GM21423 (cell line): ENCODE measurements at regions not wholly inside any gene's neighbourhood (a gene's known extent, or its start where the extent isn't known, plus 50 kb on each side); places are given as distances from the start of the nearest gene placed in this dataset.

Source experiments
- ATAC-seq: cut with Tn5 transposase; IDR thresholded peaks from one replicate; pipeline ENCODE4 v1.9.1; 2021; ENCODE audit warnings: mild to moderate bottlenecking, moderate library complexity; ENCODE audit not compliant: unreplicated experiment

- ATAC-seq, result no peak
Observed at GRCh38 chr3:30069056-30069455, 537.3 kb upstream of the TGFBR2 start.

GRCh38 chr3:30073040-30073439 lies 533.4 kb upstream of the TGFBR2 start:
- no peak for ATAC-seq

DNA sequence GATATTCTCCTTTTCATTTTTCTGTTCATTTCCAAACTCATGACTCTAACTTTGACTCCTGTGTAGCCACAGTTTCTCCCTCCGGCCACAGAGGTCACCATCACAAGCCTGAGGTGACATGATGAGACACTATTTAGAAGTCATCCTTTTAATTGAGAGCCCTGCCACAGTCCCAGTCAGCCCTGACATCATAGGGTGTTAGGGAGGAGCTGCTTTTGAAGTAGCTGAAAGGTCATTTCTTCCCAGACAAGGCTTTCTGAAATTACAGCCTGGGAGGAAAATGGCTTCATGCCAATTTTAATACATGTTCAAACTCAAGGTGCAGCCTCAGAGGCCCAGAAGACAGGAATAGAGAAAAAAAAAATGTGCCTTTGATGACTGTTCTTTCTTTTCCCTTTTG lies 532.8 kb upstream of the TGFBR2 start:
- no peak for ATAC-seq

- no peak for ATAC-seq
Observed at GRCh38 chr3:30075514-30075913, 530.9 kb upstream of the TGFBR2 start.

DNA sequence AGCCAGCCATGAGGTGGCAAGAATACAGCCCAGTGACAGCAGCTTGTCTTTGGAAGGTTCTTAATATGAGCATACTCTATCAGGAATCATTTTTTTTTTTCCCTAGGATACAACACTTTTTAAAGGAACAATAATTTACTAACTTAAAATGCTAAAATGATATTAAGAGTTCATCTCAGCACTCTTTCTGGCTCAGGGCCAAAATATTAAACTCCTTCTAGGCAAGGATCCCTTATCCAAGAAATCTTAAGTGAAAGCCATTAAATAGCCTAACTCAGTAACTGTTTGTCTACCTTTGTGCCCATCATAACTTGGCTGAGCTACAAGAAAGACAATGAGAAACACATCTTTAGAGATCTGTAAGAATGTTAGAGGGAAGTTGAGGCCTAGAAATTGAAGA lies 529.5 kb upstream of the TGFBR2 start:
- no peak for ATAC-seq

GRCh38 chr3:30077746-30078145 lies 528.7 kb upstream of the TGFBR2 start:
- no peak for ATAC-seq

DNA sequence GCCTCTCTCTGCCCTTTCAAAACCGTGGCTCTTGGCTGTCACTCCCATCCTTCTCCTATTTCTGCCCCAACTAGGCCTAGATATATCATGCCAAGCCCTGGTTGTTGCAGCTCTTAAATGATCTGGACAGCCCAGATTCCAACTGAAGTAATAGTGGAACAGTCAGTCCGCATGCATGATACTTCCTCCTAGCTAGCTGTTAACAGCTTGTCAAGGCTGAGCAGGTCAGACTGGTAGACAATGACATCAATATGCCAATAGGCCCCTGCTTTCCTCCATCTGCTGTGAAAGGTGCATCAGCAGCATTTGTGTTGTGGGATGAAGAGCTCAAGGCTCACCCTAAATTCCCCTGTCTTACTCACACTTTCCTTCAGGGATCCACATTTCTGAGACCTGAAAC lies 527.7 kb upstream of the TGFBR2 start:
- ATAC-seq, result no peak

DNA sequence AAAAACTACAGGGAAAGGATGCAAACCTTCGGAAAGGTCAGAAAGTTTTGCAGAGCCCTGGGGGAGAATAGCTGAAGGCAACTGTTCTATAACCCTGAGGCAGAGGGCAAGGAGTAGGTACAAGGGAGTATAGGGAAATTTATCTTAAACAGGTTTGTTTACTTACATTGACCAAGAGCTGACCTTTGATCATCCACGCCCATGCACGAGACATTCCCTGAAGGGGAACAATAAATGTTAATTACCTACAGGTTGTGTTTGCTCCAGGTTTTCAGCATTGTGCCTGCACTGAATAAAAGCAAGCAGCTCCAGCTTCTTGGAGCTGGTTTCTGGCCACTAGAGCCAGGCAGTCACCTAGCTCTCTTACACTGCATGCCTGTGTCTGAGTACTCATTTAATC lies 524.5 kb upstream of the TGFBR2 start:
- ATAC-seq, result no peak

DNA sequence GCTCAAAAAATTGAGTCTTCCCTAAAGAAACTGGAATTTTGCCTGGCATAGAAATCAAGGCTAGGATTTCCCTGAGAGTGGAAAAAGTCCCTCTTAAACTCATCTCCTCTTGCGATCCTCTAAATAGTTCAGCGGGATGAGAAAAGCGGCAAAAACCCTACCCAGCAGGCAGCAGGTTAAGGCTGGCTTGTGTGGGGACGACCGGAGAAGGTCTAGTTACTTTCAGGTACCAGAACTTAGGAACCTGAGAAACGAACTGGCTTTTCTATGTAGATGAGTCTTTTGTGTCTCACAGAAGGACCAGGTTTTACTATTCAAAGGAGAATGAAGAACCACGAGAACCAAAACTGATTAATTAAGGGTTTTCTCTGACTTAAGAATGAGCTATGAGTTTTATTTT lies 523.7 kb upstream of the TGFBR2 start:
- no peak for ATAC-seq

GRCh38 chr3:30083315-30083714 lies 523.1 kb upstream of the TGFBR2 start:
- no peak for ATAC-seq

DNA sequence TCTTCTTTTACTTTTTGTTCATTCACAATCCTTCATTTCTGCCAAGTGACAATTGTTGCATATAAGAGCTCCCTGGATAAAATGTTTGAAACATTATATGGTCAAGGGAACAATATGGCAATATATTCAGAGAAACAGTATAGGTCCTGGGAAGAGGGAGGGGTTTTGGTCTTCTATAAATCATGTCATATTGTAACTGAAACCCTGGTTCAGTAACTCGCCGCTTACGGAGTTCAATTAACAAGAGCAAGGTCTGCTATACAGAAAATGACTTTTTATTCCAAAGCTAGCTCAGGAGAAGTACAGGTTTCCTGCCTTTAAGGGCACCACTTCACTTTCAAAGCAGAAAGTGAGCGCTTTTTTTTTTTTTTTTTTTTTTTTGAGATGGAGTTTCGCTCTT lies 522.1 kb upstream of the TGFBR2 start:
- no peak for ATAC-seq

- ATAC-seq, result no peak
Observed at GRCh38 chr3:30084971-30085403, 521.4 kb upstream of the TGFBR2 start.

- no peak for ATAC-seq
Observed at GRCh38 chr3:30085486-30085885, 520.9 kb upstream of the TGFBR2 start.

GRCh38 chr3:30091686-30092085 lies 514.7 kb upstream of the TGFBR2 start:
- no peak for ATAC-seq

DNA sequence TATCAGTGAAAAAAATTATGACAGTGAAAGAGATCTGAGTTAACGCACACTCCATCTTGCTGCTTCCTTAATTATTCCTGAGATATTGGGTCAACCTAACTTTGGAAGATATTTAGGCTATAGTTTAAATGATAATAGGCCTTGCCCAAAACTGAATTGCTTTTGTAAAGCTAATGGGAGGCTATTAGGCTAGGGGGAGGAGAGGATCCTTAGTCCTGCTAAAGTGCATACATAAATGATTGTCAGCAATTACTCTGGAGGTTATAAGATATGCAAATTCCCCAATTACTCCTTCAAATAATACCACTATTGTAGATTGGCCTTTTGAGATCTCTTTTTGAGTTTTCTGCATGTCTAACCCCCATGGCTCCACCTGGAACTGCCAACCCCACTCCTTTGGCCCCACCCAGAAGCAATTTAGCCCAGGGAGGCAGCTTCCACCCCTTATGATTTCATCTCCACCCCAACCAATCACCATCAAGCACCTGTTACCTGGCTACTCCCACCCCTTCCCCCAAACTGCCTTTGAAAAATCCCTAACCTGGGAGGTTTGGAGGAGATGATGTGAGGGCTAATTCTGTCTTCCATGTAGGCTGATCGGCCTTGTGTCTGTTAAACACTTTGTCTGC lies 509.3 kb upstream of the TGFBR2 start:
- ATAC-seq, result no peak

DNA sequence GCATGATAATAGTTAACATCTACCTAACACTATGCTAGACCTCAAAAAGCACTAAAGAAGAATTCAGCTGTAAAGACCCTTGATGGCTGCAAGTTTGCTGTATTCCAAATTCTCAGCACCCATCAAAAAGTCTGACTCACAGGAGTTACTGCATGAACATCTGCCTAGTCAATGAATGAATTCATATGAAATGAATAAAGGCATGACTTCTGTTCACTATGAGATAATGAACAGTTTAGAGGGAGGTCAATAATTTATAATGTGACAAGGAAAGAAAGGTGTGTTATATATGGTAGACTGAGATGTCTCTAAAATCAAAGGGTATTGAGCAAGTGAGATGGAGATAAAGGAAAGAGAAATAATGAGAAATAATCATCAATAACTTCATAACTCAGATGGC lies 508.2 kb upstream of the TGFBR2 start:
- no peak for ATAC-seq

DNA sequence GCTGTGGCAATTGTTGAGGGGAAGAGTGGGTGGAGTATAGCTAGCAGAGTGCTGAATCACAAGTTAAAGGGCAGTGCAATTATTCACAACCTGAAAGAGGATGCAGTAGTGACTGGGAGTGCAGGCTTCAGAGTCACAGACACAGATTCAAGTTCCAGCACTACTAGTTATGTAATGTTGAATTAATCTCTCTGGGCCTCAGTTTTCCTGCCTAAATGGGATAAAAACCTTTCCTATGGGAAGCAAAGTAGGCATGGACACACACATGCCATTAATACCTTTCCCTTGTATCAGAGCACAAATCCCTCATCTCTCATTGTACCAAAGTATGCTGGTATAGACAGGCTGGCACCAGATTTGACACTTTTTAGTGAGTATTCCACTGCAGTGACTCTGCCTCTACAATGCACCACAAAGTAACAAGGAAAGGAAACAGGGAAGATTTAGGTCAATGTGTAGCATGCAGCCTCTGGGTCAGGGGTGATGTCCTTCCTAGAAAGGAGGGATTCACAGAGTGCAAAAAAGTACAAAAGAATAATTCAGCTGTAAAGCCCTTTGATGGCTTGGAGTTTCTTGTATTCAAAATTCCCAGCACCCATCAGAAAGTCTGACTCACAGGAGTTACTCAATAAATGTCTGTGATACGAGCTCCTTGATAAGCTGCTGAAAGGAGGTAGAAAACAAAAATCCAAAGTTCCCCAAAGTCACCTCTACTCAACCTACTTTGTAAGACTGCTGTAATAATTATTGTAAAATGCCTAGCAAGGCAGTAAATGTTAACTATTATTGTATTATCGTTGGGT lies 507.5 kb upstream of the TGFBR2 start:
- no peak for ATAC-seq

GRCh38 chr3:30102356-30102755 lies 504.0 kb upstream of the TGFBR2 start:
- no peak for ATAC-seq

DNA sequence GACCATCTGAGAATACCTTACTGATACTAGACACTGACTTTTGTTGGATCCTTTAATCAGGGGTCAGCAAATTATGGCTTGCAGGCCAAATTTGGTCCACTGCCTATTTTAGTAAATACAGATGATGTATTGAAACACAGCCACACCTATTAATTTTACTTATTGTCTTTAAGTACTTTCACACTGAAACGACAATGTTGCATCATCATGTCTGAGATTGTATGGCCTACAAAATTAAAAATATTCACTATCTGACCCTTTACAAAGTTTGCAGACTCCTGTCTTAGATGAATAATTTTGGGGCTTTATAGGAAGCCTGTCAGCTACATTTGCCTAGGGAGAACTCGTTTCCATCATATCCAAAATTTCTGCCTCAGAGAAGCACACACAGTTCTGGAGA lies 503.2 kb upstream of the TGFBR2 start:
- no peak for ATAC-seq

GRCh38 chr3:30107531-30107930 lies 498.9 kb upstream of the TGFBR2 start:
- ATAC-seq, result no peak

DNA sequence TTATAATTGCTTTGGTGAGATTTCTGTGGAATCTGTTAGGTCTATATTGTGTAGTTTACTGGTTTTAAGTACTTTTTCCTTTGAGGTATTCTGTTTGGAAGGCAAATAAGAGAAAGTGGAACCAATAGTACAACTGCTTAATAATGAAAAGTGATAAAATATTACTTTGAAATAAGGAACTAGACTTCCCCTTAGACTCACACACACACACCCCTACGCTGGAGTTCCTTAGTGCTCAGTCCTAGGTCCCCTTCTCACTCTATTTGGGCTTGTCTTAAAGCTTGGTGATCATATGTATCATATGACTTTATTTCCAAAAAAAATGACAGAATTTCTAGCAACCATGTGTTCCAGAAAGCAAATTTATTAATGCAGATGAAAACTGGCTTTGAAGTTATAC lies 494.0 kb upstream of the TGFBR2 start:
- ATAC-seq, result no peak

DNA sequence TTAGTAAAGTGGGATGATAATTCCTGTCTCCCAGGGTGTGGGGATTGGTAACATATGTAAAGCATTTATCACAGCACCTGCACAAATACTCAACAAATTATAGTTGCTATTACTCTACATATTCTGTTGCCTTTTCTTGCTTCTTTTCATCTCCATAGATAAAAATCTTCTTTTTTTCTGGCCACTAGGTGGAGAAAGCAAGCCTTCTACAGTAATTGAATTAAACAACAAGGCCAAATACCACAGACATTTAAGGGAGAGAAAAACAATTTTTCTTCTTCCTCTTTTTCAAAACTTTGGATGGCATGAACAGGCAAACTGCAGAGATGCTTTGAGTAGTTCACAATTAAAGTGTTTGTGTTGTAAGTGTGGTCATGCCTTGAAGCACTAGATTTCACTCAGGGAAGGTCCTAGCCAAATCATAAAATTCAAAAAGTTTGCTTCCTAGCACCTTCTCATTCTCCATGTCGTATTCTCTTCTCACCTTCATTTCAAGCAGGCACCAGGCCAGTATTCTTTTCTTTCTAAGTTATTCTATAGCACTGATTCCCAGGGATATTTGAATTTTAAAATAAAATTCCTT lies 493.4 kb upstream of the TGFBR2 start:
- no peak for ATAC-seq
